ENCODE measurements at regions not wholly inside any gene's neighbourhood (a gene's known extent, or its start where the extent isn't known, plus 50 kb on each side); places are given as distances from the start of the nearest gene placed in this dataset.
"Not testable (repeated sequence)": the region's sequence is repeated elsewhere in the genome, so short reads cannot be mapped to it uniquely, and the experiment has no call there.

- H3K4me2 ChIP-seq (ENCODE audit: insufficient read depth, insufficient read length, low read length); H3T11ph ChIP-seq (ENCODE audit: low read length): not testable (repeated sequence)
Observed at GRCh38 chr2:130279551-130279950, 63.1 kb upstream of the IMP4 start.

DNA sequence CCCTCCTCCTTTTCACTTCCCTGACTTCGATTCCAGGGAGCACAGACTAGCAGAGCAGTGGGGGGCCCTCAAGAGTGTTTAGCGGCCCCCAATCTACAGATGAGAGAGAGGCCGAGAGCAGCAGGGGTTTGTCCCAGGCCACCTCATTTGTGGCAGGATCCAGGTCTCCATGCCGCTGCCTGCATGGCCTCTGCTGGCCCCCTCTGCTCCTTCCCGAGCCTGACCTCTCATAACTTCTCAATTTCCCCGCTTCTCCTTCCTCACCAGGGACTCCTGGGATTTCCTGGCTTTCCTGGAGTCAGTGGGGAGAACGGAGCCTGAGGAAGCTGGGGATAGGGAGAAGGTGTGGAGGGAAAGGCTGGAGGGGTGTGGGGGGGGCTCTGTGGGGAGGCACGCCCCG is 70.1 kb upstream of the TUBA3E start:
- H3K4me3 Mint-ChIP-seq; H3K23me2 ChIP-seq (ENCODE audit: insufficient read length, low read depth, low read length, poor library complexity, severe bottlenecking); H2BK5ac ChIP-seq (ENCODE audit: insufficient read length, low read length); H3K18ac ChIP-seq (ENCODE audit: insufficient read length, low read depth, low read length); H3K4me1 Mint-ChIP-seq; H2BK120ac ChIP-seq (ENCODE audit: low read depth, low read length, poor library complexity, severe bottlenecking); H3K27ac Mint-ChIP-seq; DNase-seq; H3K23ac ChIP-seq (ENCODE audit: insufficient read length, low read depth, low read length); H4K5ac ChIP-seq (ENCODE audit: insufficient read length, low read depth, low read length); H4K8ac ChIP-seq (replicated peaks; ENCODE audit: insufficient read length, low read depth, low read length); H4K91ac ChIP-seq (ENCODE audit: insufficient read length, low read depth, low read length); H3K14ac ChIP-seq (ENCODE audit: insufficient read depth, low read length); H3K27me3 ChIP-seq (ENCODE audit: insufficient read depth, low read length); H3T11ph ChIP-seq (ENCODE audit: low read length); H3K27me3 Mint-ChIP-seq (ENCODE audit: low read depth); H3K79me1 ChIP-seq (ENCODE audit: insufficient read depth, low read depth, low read length, poor library complexity, severe bottlenecking); H2BK12ac ChIP-seq (ENCODE audit: insufficient read length, low read depth, low read length); H3K4me1 ChIP-seq (ENCODE audit: insufficient read depth, low read length); H3K4me2 ChIP-seq (ENCODE audit: insufficient read depth, insufficient read length, low read length); H4K20me1 ChIP-seq (ENCODE audit: control insufficient read depth, insufficient read depth, insufficient read length); H3K9ac ChIP-seq (ENCODE audit: extremely low read depth, insufficient read length, low read length); H3K27ac ChIP-seq (ENCODE audit: insufficient read length, low read depth, low read length); H2BK20ac ChIP-seq (ENCODE audit: low read depth, low read length, poor library complexity, severe bottlenecking); H3K56ac ChIP-seq (ENCODE audit: insufficient read length, low read depth, low read length); H2AFZ ChIP-seq (ENCODE audit: low read length); H3K79me2 ChIP-seq (ENCODE audit: insufficient read depth, low read length); H2AK5ac ChIP-seq (ENCODE audit: insufficient read length, low read length); H2BK15ac ChIP-seq (ENCODE audit: low read depth, low read length); H3K4ac ChIP-seq (ENCODE audit: low read depth, low read length); H3K9me3 ChIP-seq (ENCODE audit: control insufficient read depth, low read depth, low read length): not testable (repeated sequence)
- H3K36me3 Mint-ChIP-seq (ENCODE audit: insufficient read depth in 1 of 3, low read depth in 3 of 3), result peaks cover 6 to 18% (median 14%) of the 10 kb centered on the region in 3 experiments
- peaks cover 0 to 24% of the 10 kb centered on the region in 2 experiments for H3K9me3 Mint-ChIP-seq
- WGBS (ENCODE audit: extremely low coverage, insufficient read length, low lambda C conversion rate), result no CpG with 5 or more reads among the region's 9 CpGs

More at GRCh38 chr2:130279551-130279950, 63.1 kb upstream of the IMP4 start:
- H3K56ac ChIP-seq (ENCODE audit: insufficient read length, low read depth, low read length); H3K18ac ChIP-seq (ENCODE audit: insufficient read length, low read depth, low read length); H3K4ac ChIP-seq (ENCODE audit: low read depth, low read length); H2BK12ac ChIP-seq (ENCODE audit: insufficient read length, low read depth, low read length); H4K5ac ChIP-seq (ENCODE audit: insufficient read length, low read depth, low read length); H4K20me1 ChIP-seq (ENCODE audit: control insufficient read depth, insufficient read depth, insufficient read length); H3K14ac ChIP-seq (ENCODE audit: insufficient read depth, low read length); H2AK5ac ChIP-seq (ENCODE audit: insufficient read length, low read length); H2BK20ac ChIP-seq (ENCODE audit: low read depth, low read length, poor library complexity, severe bottlenecking); H3K4me1 ChIP-seq (ENCODE audit: insufficient read depth, low read length); H3K9me3 Mint-ChIP-seq; H3K9ac ChIP-seq (ENCODE audit: extremely low read depth, insufficient read length, low read length); H3K27ac ChIP-seq (ENCODE audit: insufficient read length, low read depth, low read length); H4K8ac ChIP-seq (replicated peaks; ENCODE audit: insufficient read length, low read depth, low read length); H2AFZ ChIP-seq (ENCODE audit: low read length); H3K79me2 ChIP-seq (ENCODE audit: insufficient read depth, low read length); H3K9me3 ChIP-seq (ENCODE audit: control insufficient read depth, low read depth, low read length); H2BK15ac ChIP-seq (ENCODE audit: low read depth, low read length); DNase-seq; H3K4me3 Mint-ChIP-seq; H3K4me1 Mint-ChIP-seq; H3K79me1 ChIP-seq (ENCODE audit: insufficient read depth, low read depth, low read length, poor library complexity, severe bottlenecking); H3K36me3 Mint-ChIP-seq (ENCODE audit: insufficient read depth in 1 of 3, low read depth in 3 of 3); H4K91ac ChIP-seq (ENCODE audit: insufficient read length, low read depth, low read length); H3K27me3 ChIP-seq (ENCODE audit: insufficient read depth, low read length); H3K23ac ChIP-seq (ENCODE audit: insufficient read length, low read depth, low read length); H2BK120ac ChIP-seq (ENCODE audit: low read depth, low read length, poor library complexity, severe bottlenecking); H3K23me2 ChIP-seq (ENCODE audit: insufficient read length, low read depth, low read length, poor library complexity, severe bottlenecking); H2BK5ac ChIP-seq (ENCODE audit: insufficient read length, low read length); H3K27ac Mint-ChIP-seq; H3K27me3 Mint-ChIP-seq (ENCODE audit: low read depth): not testable (repeated sequence)
- no CpG with 5 or more reads among the region's 8 CpGs for WGBS (ENCODE audit: extremely low coverage, insufficient read length, low lambda C conversion rate)

All from H9 (cell line).